ENCODE measurements at regions not wholly inside any gene's neighbourhood (a gene's known extent, or its start where the extent isn't known, plus 50 kb on each side); places are given as distances from the start of the nearest gene placed in this dataset.

GRCh38 chr1:226788965-226789364, 49.9 kb upstream of the ITPKB start:
- TF ChIP-seq CTCF (IDR thresholded peaks at IDR 0.05), result no peak
- Histone ChIP-seq H3K36me3 (ENCODE audit: low read depth) (no peaks in the 10 kb centered on the region), H3K4me1 (ENCODE audit: low read depth) (no peaks in the 10 kb centered on the region), H3K9me3 (no peaks in the 10 kb centered on the region), H3K4me3 (no peak overlapping the region)
- DNase-seq, result no peak
- no peak for ATAC-seq
- intact Hi-C loops (cut with DNase I, micrococcal nuclease), result no loop called here
